KMS-11 (cell line): ENCODE measurements at regions not wholly inside any gene's neighbourhood (a gene's known extent, or its start where the extent isn't known, plus 50 kb on each side); places are given as distances from the start of the nearest gene placed in this dataset.

ENCODE experiments used
- H2AFZ ChIP-seq: fragments of 200-600 bp; sonication (generic); 2 replicates; pipeline ENCODE4 v1.6.1; 2016; ENCODE audit warnings: antibody characterized with exemption, mixed run types, low read depth
- H3K27ac ChIP-seq: fragments of 200-600 bp; sonication (generic); 2 replicates; pipeline ENCODE4 v1.6.1; 2016; ENCODE audit warnings: mild to moderate bottlenecking, mixed run types
- H3K27me3 ChIP-seq: fragments of 200-600 bp; sonication (generic); 2 replicates; pipeline ENCODE4 v1.6.1; 2017; ENCODE audit warnings: mild to moderate bottlenecking, low read depth, mixed run types, moderate library complexity; ENCODE audit not compliant: insufficient read depth
- H3K36me3 ChIP-seq: fragments of 200-600 bp; sonication (generic); 2 replicates; pipeline ENCODE4 v1.6.1; 2017; ENCODE audit warnings: mild to moderate bottlenecking, mixed run types; ENCODE audit not compliant: insufficient read depth
- H3K4me1 ChIP-seq: fragments of 200-600 bp; sonication (generic); 2 replicates; pipeline ENCODE4 v1.6.1; 2016; ENCODE audit warnings: mild to moderate bottlenecking, low read depth, mixed run types; ENCODE audit not compliant: poor library complexity, severe bottlenecking
- H3K4me2 ChIP-seq: fragments of 200-600 bp; sonication (generic); 2 replicates; pipeline ENCODE4 v1.7.0; 2016; ENCODE audit warnings: mild to moderate bottlenecking, mixed run types
- H3K4me3 ChIP-seq: fragments of 200-600 bp; sonication (generic); IDR thresholded peaks from 2 replicates; pipeline ENCODE4 v1.6.1; 2017; ENCODE audit warnings: low read depth, low read length, mixed read lengths; ENCODE audit not compliant: insufficient read depth
- H3K79me2 ChIP-seq: fragments of 200-600 bp; sonication (generic); 2 replicates; pipeline ENCODE4 v1.6.1; 2016; ENCODE audit warnings: low read depth, mixed run types; ENCODE audit not compliant: insufficient read depth
- H3K9ac ChIP-seq: fragments of 200-600 bp; sonication (generic); 2 replicates; pipeline ENCODE4 v1.6.1; 2016; ENCODE audit warnings: mild to moderate bottlenecking, mixed run types
- H4K20me1 ChIP-seq: fragments of 200-600 bp; sonication (generic); 2 replicates; pipeline ENCODE4 v1.6.1; 2016; ENCODE audit warnings: mild to moderate bottlenecking, mixed run types; ENCODE audit not compliant: insufficient read depth
- CTCF ChIP-seq: fragments of 200-600 bp; sonication (generic); conservative IDR thresholded peaks from 2 replicates; pipeline ENCODE4 v1.6.1; 2017; ENCODE audit warnings: low read depth, mild to moderate bottlenecking, antibody characterized with exemption, low read length, moderate library complexity, mixed read lengths

GRCh38 chr13:91236182-91236581 lies 111.3 kb upstream of the MIR17HG start:
- H3K79me2 ChIP-seq, result no peaks in the 10 kb centered on the region
- H3K9ac ChIP-seq, result no peak overlapping the region
- no peak overlapping the region for H2AFZ ChIP-seq
- H3K36me3 ChIP-seq, result no peaks in the 10 kb centered on the region
- H3K27ac ChIP-seq, result no peak overlapping the region
- no peaks in the 10 kb centered on the region for H3K4me1 ChIP-seq
- H3K4me2 ChIP-seq, result no peak overlapping the region
- H4K20me1 ChIP-seq, result no peaks in the 10 kb centered on the region
- no peaks in the 10 kb centered on the region for H3K27me3 ChIP-seq
- TF ChIP-seq CTCF, result no peak
- no peak overlapping the region for H3K4me3 ChIP-seq

GRCh38 chr13:91236921-91237320 lies 110.6 kb upstream of the MIR17HG start:
- no peak overlapping the region for H3K9ac ChIP-seq
- H3K36me3 ChIP-seq, result no peaks in the 10 kb centered on the region
- no peak overlapping the region for H3K4me2 ChIP-seq
- no peaks in the 10 kb centered on the region for H3K79me2 ChIP-seq
- H3K4me3 ChIP-seq, result no peak overlapping the region
- no peaks in the 10 kb centered on the region for H3K4me1 ChIP-seq
- TF ChIP-seq CTCF, result no peak
- H3K27me3 ChIP-seq, result no peaks in the 10 kb centered on the region
- no peaks in the 10 kb centered on the region for H4K20me1 ChIP-seq
- H2AFZ ChIP-seq, result no peak overlapping the region
- H3K27ac ChIP-seq, result no peak overlapping the region

- Histone ChIP-seq H3K79me2 (no peaks in the 10 kb centered on the region), H3K4me1 (no peaks in the 10 kb centered on the region), H2AFZ (no peak overlapping the region), H3K27me3 (no peaks in the 10 kb centered on the region), H4K20me1 (no peaks in the 10 kb centered on the region), H3K4me3 (no peak overlapping the region), H3K27ac (no peak overlapping the region), H3K9ac (no peak overlapping the region), H3K36me3 (no peaks in the 10 kb centered on the region), H3K4me2 (no peak overlapping the region)
- no peak for TF ChIP-seq CTCF
Observed at GRCh38 chr13:91238036-91238435, 109.5 kb upstream of the MIR17HG start.

- Histone ChIP-seq H2AFZ (no peak overlapping the region), H4K20me1 (no peaks in the 10 kb centered on the region), H3K27ac (no peak overlapping the region), H3K4me3 (no peak overlapping the region), H3K79me2 (no peaks in the 10 kb centered on the region), H3K4me2 (no peak overlapping the region), H3K4me1 (no peaks in the 10 kb centered on the region), H3K27me3 (no peaks in the 10 kb centered on the region), H3K36me3 (no peaks in the 10 kb centered on the region), H3K9ac (no peak overlapping the region)
- TF ChIP-seq CTCF, result no peak
Observed at GRCh38 chr13:91240341-91240740, 107.1 kb upstream of the MIR17HG start.
